Thoracic aorta (tissue), 2 donors: ENCODE measurements at regions not wholly inside any gene's neighbourhood (a gene's known extent, or its start where the extent isn't known, plus 50 kb on each side); places are given as distances from the start of the nearest gene placed in this dataset.

ENCODE experiments used
- ATAC-seq: fragments of 150-250 bp; one replicate; pipeline ENCODE4 v1.8.0; 2017; ENCODE audit warnings: low read depth; ENCODE audit not compliant: insufficient number of reproducible peaks, low FRiP score
- DNase-seq: peaks from one replicate; pipeline ENCODE4 v3.0.0-alpha.2; 2020; ENCODE audit warnings: low spot score
- H3K27ac ChIP-seq, 2 donors: fragments of 200-600 bp; sonication (generic); 1 replicate in 1 of 2; 2 replicates in 1 of 2; pipeline ENCODE4 v1.5.1; 2016; ENCODE audit warnings: mild to moderate bottlenecking in 2 of 2, moderate library complexity in 2 of 2
- H3K27me3 ChIP-seq: fragments of 200-600 bp; sonication (generic); replicated peaks from 2 replicates; pipeline ENCODE4 v1.6.0; 2016; ENCODE audit warnings: mild to moderate bottlenecking; ENCODE audit not compliant: insufficient read depth
- H3K36me3 ChIP-seq: fragments of 200-600 bp; sonication (generic); one replicate; pipeline ENCODE4 v1.5.1; 2016
- H3K4me1 ChIP-seq, 2 donors: fragments of 200-600 bp; sonication (generic); 1 replicate in 1 of 2; 2 replicates in 1 of 2; pipeline versions ENCODE4 v1.5.1 to v1.6.0; 2016; ENCODE audit warnings: low read depth in 2 of 2, mild to moderate bottlenecking in 1 of 2; ENCODE audit not compliant: control insufficient read depth in 1 of 2
- H3K4me3 ChIP-seq: fragments of 200-600 bp; sonication (generic); 2 replicates; pipeline ENCODE4 v1.5.1; 2016; ENCODE audit warnings: mild to moderate bottlenecking
- H3K9me3 ChIP-seq: fragments of 200-600 bp; sonication (generic); 2 replicates; pipeline ENCODE4 v1.5.1; 2016
- CTCF ChIP-seq: fragments of 200-600 bp; sonication (generic); IDR thresholded peaks from one replicate; pipeline ENCODE4 v1.5.1; 2019; ENCODE audit warnings: antibody characterized with exemption

GRCh38 chr5:106331415-106331814 is 1339.3 kb downstream of the EFNA5 start:
- Histone ChIP-seq H3K4me1 (no peaks in the 10 kb centered on the region), H3K36me3 (no peaks in the 10 kb centered on the region), H3K27me3 (no peaks in the 10 kb centered on the region), H3K9me3 (no peaks in the 10 kb centered on the region), H3K4me3 (no peak overlapping the region), H3K27ac (no peak overlapping the region)
- no peak for ATAC-seq
- DNase-seq, result no peak
- TF ChIP-seq CTCF, result no peak

- H3K27ac ChIP-seq, result no peak overlapping the region
- no peaks in the 10 kb centered on the region for H3K27me3 ChIP-seq
- no peak for DNase-seq
- no peak for TF ChIP-seq CTCF
- no peak for ATAC-seq
- no peaks in the 10 kb centered on the region for H3K9me3 ChIP-seq
- no peaks in the 10 kb centered on the region for H3K4me1 ChIP-seq
- H3K4me3 ChIP-seq, result no peak overlapping the region
- no peaks in the 10 kb centered on the region for H3K36me3 ChIP-seq
These were observed 1346.4 kb downstream of the EFNA5 start for GRCh38 chr5:106324356-106324755.

- no peak for ATAC-seq
- no peak for TF ChIP-seq CTCF
- no peaks in the 10 kb centered on the region for H3K36me3 ChIP-seq
These were observed 1349.5 kb downstream of the EFNA5 start for GRCh38 chr5:106321242-106321641.

GRCh38 chr5:106314221-106314824 is 1356.4 kb downstream of the EFNA5 start:
- Histone ChIP-seq H3K36me3 (no peaks in the 10 kb centered on the region), H3K9me3 (no peaks in the 10 kb centered on the region), H3K4me3 (no peak overlapping the region), H3K27ac (no peak overlapping the region), H3K4me1 (peaks cover 0 to 7% of the 10 kb centered on the region in 2 donors), H3K27me3 (no peaks in the 10 kb centered on the region)
- no peak for TF ChIP-seq CTCF
- DNase-seq (no peak), ATAC-seq (no peak)

More at GRCh38 chr5:106321242-106321641, 1349.5 kb downstream of the EFNA5 start:
- H3K4me3 ChIP-seq, result no peak overlapping the region
- H3K9me3 ChIP-seq, result no peaks in the 10 kb centered on the region
- no peak overlapping the region for H3K27ac ChIP-seq
- no peaks in the 10 kb centered on the region for H3K27me3 ChIP-seq
- no peaks in the 10 kb centered on the region for H3K4me1 ChIP-seq
- DNase-seq, result no peak

- H3K4me3 ChIP-seq, result no peak overlapping the region
- peaks cover 0 to 7% of the 10 kb centered on the region in 2 donors for H3K4me1 ChIP-seq
- no peak for ATAC-seq
- H3K27me3 ChIP-seq, result no peaks in the 10 kb centered on the region
- no peaks in the 10 kb centered on the region for H3K36me3 ChIP-seq
- no peak overlapping the region for H3K27ac ChIP-seq
- H3K9me3 ChIP-seq, result no peaks in the 10 kb centered on the region
- no peak for TF ChIP-seq CTCF
- no peak for DNase-seq
These were observed 1358.4 kb downstream of the EFNA5 start for GRCh38 chr5:106312360-106312759.
